NOMO-1 treated with DMSO at 0.1 percent for 48 hours (cell line): ENCODE measurements at regions not wholly inside any gene's neighbourhood (a gene's known extent, or its start where the extent isn't known, plus 50 kb on each side); places are given as distances from the start of the nearest gene placed in this dataset.
A peak's percentile ranks its signal among the peaks of the same experiment; 100 is the strongest.

Experiments used
- DNase-seq: peaks from one replicate; lab custom pipeline; 2025; ENCODE audit not compliant: unreplicated experiment; lab: John Stamatoyannopoulos, UW

DNA sequence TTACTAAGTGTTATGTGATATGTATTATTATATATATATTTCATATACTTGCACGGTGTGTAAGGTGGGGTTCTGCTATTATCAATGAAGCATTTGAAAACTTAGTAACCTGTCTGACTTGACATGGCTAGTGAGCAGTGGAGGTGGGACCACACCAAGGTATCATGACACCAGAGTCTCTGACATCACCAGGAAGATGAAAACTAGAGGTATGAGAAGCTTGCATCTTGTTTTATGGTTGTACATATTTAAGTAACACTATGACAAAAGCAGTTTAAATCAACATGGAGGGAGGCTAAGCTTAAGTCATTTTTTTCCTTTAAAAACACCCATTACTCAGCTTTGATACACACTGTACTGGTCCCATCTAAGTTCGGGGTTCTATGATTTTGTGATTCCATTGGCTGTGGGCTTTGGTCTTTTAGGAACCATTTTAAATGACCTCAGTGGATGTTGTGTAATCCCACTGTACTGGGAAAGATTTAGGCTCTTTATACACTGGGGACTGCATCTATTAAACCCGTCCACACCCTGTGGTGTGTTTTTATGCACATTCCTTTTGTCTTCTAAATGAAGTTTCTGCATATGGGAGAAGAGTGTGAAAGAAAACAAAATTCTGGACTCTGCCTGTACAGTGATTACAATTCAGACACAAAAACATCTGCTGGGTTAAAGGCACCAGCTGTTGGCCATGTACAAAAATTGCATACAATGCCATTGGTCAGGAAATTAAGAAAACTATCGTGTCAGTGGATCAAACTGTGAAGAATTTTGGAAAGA lies 570.6 kb downstream of the SPRY1 start:
- no peak for DNase-seq

- DNase-seq: no peak
Observed at GRCh38 chr4:123972031-123972430, 575.4 kb downstream of the SPRY1 start.

GRCh38 chr4:123974386-123975149 lies 578.0 kb downstream of the SPRY1 start:
- DNase-seq: no peak

GRCh38 chr4:123976285-123976684 lies 579.7 kb downstream of the SPRY1 start:
- DNase-seq: no peak

DNA sequence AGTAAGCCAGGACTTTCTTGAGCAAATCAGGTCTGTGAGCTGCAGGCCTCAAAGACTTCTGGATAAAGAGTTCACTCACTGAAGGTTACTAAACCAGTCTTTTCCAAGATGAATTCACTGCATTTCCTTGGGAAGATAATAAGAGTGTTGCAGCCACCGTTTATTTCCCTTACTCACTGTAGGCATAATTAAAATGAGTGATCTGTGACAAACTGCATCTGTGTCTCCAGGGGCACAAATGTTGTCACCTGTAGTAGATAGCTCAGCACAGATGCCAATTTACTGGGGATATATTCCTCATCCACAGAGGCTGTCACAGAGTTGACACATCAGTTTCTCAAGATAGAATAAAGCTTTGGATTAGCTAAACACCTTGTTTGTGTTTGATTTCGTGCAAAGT lies 580.2 kb downstream of the SPRY1 start:
- DNase-seq: no peak

DNA sequence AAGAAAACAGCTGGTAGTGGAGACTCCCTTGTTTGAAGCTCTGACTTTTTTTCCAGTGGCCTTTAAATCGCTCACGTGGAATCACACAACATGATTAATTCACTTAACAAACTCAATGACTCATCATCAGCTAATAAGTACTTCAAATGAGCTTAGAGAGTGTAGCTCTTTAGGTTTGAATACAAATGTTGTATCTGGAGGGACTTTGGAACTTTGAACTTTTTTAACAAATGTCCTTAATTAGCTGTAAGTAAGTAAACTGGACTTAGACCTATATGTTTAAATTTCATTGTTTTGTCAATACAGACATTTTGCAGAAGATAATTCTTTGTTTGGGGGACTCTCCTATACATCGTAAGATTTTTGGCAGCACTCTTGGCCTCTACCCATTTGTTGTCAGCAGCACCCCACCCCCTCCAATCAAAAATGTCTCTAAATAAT lies 581.1 kb downstream of the SPRY1 start:
- no peak for DNase-seq

GRCh38 chr4:123978637-123979036 lies 582.0 kb downstream of the SPRY1 start:
- DNase-seq: no peak

- DNase-seq: no peak
Observed at GRCh38 chr4:123980736-123981300, 584.2 kb downstream of the SPRY1 start.

GRCh38 chr4:123984886-123985285 lies 588.3 kb downstream of the SPRY1 start:
- DNase-seq: no peak

DNA sequence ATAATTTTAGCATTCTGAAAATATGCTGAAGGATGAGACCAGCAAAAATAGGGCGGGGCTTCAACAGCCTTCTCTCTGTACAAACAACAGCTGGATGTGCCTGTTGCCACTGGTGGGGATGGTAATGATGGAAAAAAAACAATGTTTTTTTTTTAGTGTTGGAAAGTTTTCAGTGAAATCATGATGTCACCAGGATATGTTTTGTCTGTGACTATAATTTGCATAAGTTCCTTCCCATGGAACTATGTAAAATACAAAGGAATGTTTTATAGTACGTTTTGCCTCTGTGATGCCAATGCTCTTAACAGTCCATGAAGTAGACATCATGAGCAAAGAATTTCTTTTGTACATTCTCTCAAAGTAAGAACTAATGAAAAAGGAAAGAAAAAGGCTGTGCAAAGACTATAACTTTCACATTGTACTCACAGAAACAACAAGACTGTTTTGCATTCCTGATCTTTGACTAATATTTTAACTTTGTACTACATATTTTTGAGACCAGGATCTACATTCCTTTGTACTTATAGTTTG lies 589.7 kb downstream of the SPRY1 start:
- DNase-seq: no peak

GRCh38 chr4:123987408-123987807 lies 590.8 kb downstream of the SPRY1 start:
- no peak for DNase-seq

- DNase-seq: no peak
Observed at GRCh38 chr4:123990310-123990870, 593.8 kb downstream of the SPRY1 start.

GRCh38 chr4:123994917-123995316 lies 598.3 kb downstream of the SPRY1 start:
- DNase-seq: no peak

GRCh38 chr4:123995936-123996335 lies 599.3 kb downstream of the SPRY1 start:
- DNase-seq: no peak

- DNase-seq: no peak
Observed at GRCh38 chr4:123996718-123997510, 600.3 kb downstream of the SPRY1 start.

- peak; percentile 64 for DNase-seq
Observed at GRCh38 chr4:123997776-123998449, 601.3 kb downstream of the SPRY1 start.

- no peak for DNase-seq
Observed at GRCh38 chr4:124000233-124000632, 603.6 kb downstream of the SPRY1 start.

DNA sequence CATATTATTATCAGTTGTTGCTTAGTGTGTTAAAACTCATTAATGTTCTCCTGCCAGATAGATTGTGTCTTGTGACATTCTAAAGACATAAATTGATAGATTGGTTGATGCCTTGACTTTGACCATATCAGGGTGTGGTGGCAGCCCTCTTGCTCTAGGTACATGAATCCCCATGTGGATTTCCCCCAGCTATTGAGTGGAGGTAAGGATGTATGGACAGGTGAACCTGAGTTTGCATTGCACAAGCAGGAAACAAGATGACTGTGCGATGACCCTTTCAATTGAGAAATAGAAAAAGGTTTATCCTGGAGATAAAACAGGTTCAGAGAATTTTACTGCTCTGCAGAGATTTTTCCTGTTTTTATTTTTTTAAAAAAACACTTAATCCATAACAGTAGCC lies 619.2 kb downstream of the SPRY1 start:
- no peak for DNase-seq

- no peak for DNase-seq
Observed at GRCh38 chr4:124017185-124017785, 620.7 kb downstream of the SPRY1 start.
